Astrocyte (in vitro differentiated cells and primary cell): ENCODE measurements at regions not wholly inside any gene's neighbourhood (a gene's known extent, or its start where the extent isn't known, plus 50 kb on each side); places are given as distances from the start of the nearest gene placed in this dataset.
"Not testable (repeated sequence)": the region's sequence is repeated elsewhere in the genome, so short reads cannot be mapped to it uniquely, and the experiment has no call there.

ENCODE experiments used
- DNase-seq: peaks from one replicate; pipeline ENCODE4 v3.0.0-alpha.2; 2010; ENCODE audit warnings: low read depth
- FAIRE-seq: peaks from 2 replicates; lab custom pipeline; 2011; peaks lifted over from hg19 to GRCh38; lab: Jason Lieb, UNC
- H2AFZ ChIP-seq: 2 replicates; pipeline ENCODE4 v1.6.0; 2012; ENCODE audit warnings: low read depth, low read length, inconsistent platforms
- H3K27ac ChIP-seq: 2 replicates; pipeline ENCODE4 v1.5.1; 2011; ENCODE audit warnings: low read depth, low read length, inconsistent platforms
- H3K27me3 ChIP-seq: 2 replicates; pipeline ENCODE4 v1.6.0; 2011; ENCODE audit warnings: low read length, inconsistent platforms; ENCODE audit not compliant: insufficient read depth
- H3K36me3 ChIP-seq: 2 replicates; pipeline ENCODE4 v1.5.1; 2011; ENCODE audit warnings: low read length, inconsistent platforms; ENCODE audit not compliant: insufficient read depth
- H3K4me1 ChIP-seq: 2 replicates; pipeline ENCODE4 v1.5.1; 2011; ENCODE audit warnings: low read length, inconsistent platforms; ENCODE audit not compliant: insufficient read depth
- H3K4me2 ChIP-seq: 2 replicates; pipeline ENCODE4 v1.6.0; 2012; ENCODE audit warnings: low read length, inconsistent platforms
- H3K4me3 ChIP-seq: 2 replicates; pipeline ENCODE4 v1.5.1; 2011; ENCODE audit warnings: low read depth, mild to moderate bottlenecking, low read length, inconsistent platforms; ENCODE audit not compliant: insufficient read depth
- H3K79me2 ChIP-seq: 2 replicates; pipeline ENCODE4 v1.6.0; 2012; ENCODE audit warnings: mild to moderate bottlenecking, low read length, inconsistent platforms; ENCODE audit not compliant: insufficient read depth
- H3K9ac ChIP-seq: 2 replicates; pipeline ENCODE4 v1.6.0; 2012; ENCODE audit warnings: mild to moderate bottlenecking, low read length, inconsistent platforms
- H3K9me3 ChIP-seq: 2 replicates; pipeline ENCODE4 v1.5.1; 2012; ENCODE audit warnings: low read depth, mild to moderate bottlenecking, low read length, inconsistent platforms; ENCODE audit not compliant: insufficient read depth
- H4K20me1 ChIP-seq: 2 replicates; pipeline ENCODE4 v1.6.0; 2012; ENCODE audit warnings: low read length, inconsistent platforms; ENCODE audit not compliant: insufficient read depth
- H3K27ac Mint-ChIP-seq: one replicate; pipeline ENCODE4 v1.8.0; 2021; ENCODE audit warnings: mild to moderate bottlenecking, mixed read lengths; ENCODE audit not compliant: unreplicated experiment
- H3K27me3 Mint-ChIP-seq: one replicate; pipeline ENCODE4 v1.8.0; 2021; ENCODE audit warnings: low read depth, mixed read lengths; ENCODE audit not compliant: unreplicated experiment
- H3K36me3 Mint-ChIP-seq: one replicate; pipeline ENCODE4 v1.8.0; 2021; ENCODE audit warnings: low read depth, mixed read lengths; ENCODE audit not compliant: unreplicated experiment
- H3K4me1 Mint-ChIP-seq: one replicate; pipeline ENCODE4 v1.8.0; 2021; ENCODE audit warnings: low read depth, mixed read lengths; ENCODE audit not compliant: unreplicated experiment
- H3K4me3 Mint-ChIP-seq: one replicate; pipeline ENCODE4 v1.8.0; 2021; ENCODE audit warnings: mild to moderate bottlenecking, moderate library complexity, mixed read lengths; ENCODE audit not compliant: unreplicated experiment
- H3K9me3 Mint-ChIP-seq: one replicate; pipeline ENCODE4 v1.8.0; 2021; ENCODE audit warnings: mild to moderate bottlenecking, mixed read lengths; ENCODE audit not compliant: unreplicated experiment

- H3K4me3 ChIP-seq, H3K4me1 Mint-ChIP-seq, H3K36me3 ChIP-seq, H3K4me3 Mint-ChIP-seq, H3K79me2 ChIP-seq, H4K20me1 ChIP-seq, H3K27ac ChIP-seq, FAIRE-seq, H3K9me3 ChIP-seq, H3K9me3 Mint-ChIP-seq, H3K4me1 ChIP-seq, DNase-seq, H3K4me2 ChIP-seq, H3K9ac ChIP-seq, H2AFZ ChIP-seq, H3K27ac Mint-ChIP-seq, H3K27me3 Mint-ChIP-seq, H3K27me3 ChIP-seq, H3K36me3 Mint-ChIP-seq: not testable (repeated sequence)
These were observed 4380.8 kb upstream of the TPTE start for GRCh38 chr21:6140467-6141137.

GRCh38 chr21:6141138-6141474 is 4380.3 kb upstream of the TPTE start:
- H3K27ac ChIP-seq, H3K4me3 ChIP-seq, H2AFZ ChIP-seq, H3K9ac ChIP-seq, DNase-seq, H3K79me2 ChIP-seq, H3K4me1 ChIP-seq, H3K27me3 Mint-ChIP-seq, H3K27me3 ChIP-seq, FAIRE-seq, H3K4me1 Mint-ChIP-seq, H4K20me1 ChIP-seq, H3K4me2 ChIP-seq, H3K36me3 Mint-ChIP-seq, H3K9me3 Mint-ChIP-seq, H3K27ac Mint-ChIP-seq, H3K36me3 ChIP-seq, H3K4me3 Mint-ChIP-seq, H3K9me3 ChIP-seq: not testable (repeated sequence)

DNA sequence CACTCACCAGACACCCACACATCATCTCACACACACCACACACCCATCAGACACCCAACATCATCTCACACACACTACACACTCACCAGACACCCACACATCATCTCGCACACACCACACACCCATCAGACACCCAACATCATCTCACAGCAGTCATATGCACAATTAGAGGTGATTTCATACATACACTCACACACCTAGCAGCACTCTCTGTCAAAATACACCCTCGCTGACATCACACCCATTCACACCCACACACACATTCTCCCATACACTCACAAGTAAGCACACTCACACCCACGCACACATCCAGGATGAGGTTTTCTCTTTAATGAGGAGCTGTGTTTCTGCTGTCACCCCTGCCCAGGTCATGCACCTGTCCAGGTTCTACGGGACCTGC is 4368.2 kb upstream of the TPTE start:
- not testable (repeated sequence) for H3K4me1 Mint-ChIP-seq, DNase-seq, H3K36me3 ChIP-seq, H3K4me3 Mint-ChIP-seq, H3K27ac Mint-ChIP-seq, FAIRE-seq, H3K79me2 ChIP-seq, H3K4me3 ChIP-seq, H2AFZ ChIP-seq, H4K20me1 ChIP-seq, H3K4me2 ChIP-seq, H3K9ac ChIP-seq, H3K27ac ChIP-seq, H3K27me3 ChIP-seq, H3K4me1 ChIP-seq, H3K9me3 ChIP-seq, H3K27me3 Mint-ChIP-seq, H3K36me3 Mint-ChIP-seq, H3K9me3 Mint-ChIP-seq

DNA sequence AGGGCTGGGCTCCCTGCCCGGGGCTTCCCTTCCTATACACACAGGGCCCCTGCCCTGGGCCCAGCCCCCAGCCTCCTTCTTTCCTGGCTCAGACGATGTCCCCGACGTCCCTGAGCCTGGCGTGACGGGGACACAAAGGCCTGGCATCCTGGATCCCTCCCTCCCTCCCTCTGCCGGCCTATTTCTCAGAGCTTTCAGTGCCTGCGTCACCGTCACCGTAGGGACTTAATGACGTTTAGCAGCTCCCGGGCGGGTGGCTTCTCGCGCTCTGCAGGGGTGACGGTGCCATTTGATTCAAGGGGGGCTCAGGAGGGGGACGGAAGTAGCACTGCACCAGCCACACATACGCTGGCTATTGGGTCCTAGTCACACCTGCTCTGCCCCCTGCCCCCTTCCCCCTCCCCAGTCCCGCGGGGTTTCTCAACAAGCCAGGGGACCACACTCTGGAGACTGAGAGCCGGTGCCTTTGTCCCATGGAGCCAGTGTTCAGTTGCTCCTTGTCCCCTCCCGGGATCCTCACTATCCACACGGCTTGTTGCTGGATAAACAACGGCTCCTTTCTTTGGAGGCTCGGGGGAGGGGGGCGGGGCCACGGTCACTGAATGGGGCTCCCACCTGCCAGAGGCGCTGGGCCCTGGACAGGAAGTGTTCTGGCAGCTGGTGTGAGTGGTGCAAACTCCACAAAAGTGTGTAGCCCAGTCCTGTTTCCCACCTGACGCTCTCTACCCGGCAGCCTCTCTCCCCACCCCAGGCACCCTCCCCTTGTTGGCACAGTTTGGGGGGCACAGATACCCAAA is 4366.7 kb upstream of the TPTE start:
- H3K4me1 Mint-ChIP-seq, H3K79me2 ChIP-seq, FAIRE-seq, H3K4me2 ChIP-seq, H3K9me3 Mint-ChIP-seq, H4K20me1 ChIP-seq, H3K27me3 Mint-ChIP-seq, H3K4me3 ChIP-seq, DNase-seq, H3K4me1 ChIP-seq, H3K27ac ChIP-seq, H3K27ac Mint-ChIP-seq, H3K4me3 Mint-ChIP-seq, H3K36me3 ChIP-seq, H3K9me3 ChIP-seq, H3K27me3 ChIP-seq, H2AFZ ChIP-seq, H3K36me3 Mint-ChIP-seq, H3K9ac ChIP-seq: not testable (repeated sequence)

DNA sequence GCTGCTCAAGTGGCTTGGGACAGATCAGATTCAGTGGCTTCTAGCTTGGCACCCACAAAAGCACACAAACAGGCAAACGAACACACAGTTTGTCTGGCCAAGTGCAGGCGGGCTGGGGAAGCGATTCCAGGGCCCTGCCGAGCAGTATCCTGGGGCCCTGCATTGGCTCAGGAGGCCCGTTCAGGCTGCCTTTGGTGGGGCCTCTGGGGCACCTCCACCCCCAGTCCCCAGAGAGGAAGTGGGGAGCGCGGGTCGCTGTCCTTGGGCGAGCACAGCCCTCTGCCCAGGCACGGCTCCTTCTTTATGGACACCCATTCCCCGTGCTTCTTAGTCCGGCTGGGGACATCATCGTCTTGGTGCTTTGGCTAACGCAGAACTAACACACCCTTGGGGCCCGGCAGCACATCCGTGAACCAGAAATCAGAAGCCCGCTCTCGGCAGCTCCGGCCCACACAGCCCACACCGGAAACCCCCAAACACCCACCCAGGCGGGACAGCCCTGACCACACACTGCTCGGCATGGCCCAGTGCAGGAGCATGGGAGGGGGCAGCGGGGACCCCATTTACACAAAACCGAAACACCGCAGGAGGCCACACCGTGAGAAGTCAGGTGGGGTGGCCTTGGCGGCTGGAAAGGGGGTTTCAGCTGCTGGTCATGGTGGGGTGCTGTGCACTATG is 4364.5 kb upstream of the TPTE start:
- not testable (repeated sequence) for H3K36me3 ChIP-seq, H3K27me3 ChIP-seq, H3K9me3 Mint-ChIP-seq, DNase-seq, H3K27ac ChIP-seq, H2AFZ ChIP-seq, H3K36me3 Mint-ChIP-seq, H3K9me3 ChIP-seq, H3K27me3 Mint-ChIP-seq, H3K4me1 ChIP-seq, FAIRE-seq, H3K27ac Mint-ChIP-seq, H3K9ac ChIP-seq, H3K79me2 ChIP-seq, H3K4me3 Mint-ChIP-seq, H4K20me1 ChIP-seq, H3K4me1 Mint-ChIP-seq, H3K4me3 ChIP-seq, H3K4me2 ChIP-seq

DNA sequence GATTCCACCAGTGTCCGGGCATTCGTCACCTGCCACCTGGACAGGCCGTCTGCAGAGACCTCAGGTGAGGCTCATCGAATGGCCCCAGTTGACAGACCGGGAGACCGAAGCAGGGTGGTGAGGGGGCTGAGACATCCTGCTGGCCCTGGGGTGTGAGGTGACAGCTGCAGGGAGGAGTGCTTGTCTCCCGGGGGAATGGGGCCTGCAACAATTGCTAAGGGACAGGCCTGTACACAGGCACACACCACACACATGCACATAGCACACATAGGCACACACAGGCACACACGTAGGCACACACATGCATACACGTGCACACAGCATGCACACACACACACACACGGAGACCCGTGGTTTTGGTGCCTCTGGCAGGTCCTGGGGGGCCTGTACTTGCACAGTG is 4363.9 kb upstream of the TPTE start:
- not testable (repeated sequence) for H3K4me3 ChIP-seq, H3K27ac ChIP-seq, H3K9me3 Mint-ChIP-seq, H3K36me3 ChIP-seq, H3K9me3 ChIP-seq, H3K27ac Mint-ChIP-seq, H3K4me2 ChIP-seq, H3K27me3 ChIP-seq, DNase-seq, H3K4me1 ChIP-seq, H3K9ac ChIP-seq, H3K27me3 Mint-ChIP-seq, H3K4me3 Mint-ChIP-seq, H3K4me1 Mint-ChIP-seq, H4K20me1 ChIP-seq, FAIRE-seq, H2AFZ ChIP-seq, H3K36me3 Mint-ChIP-seq, H3K79me2 ChIP-seq
